Peyer's patch (tissue), 4 donors: ENCODE measurements at regions not wholly inside any gene's neighbourhood (a gene's known extent, or its start where the extent isn't known, plus 50 kb on each side); places are given as distances from the start of the nearest gene placed in this dataset.

Experiments used
- POLR2A ChIP-seq, 2 donors: fragments of 450-650 bp; IDR thresholded peaks; one replicate each; pipeline ENCODE4 v1.5.1; 2017; ENCODE audit warnings: antibody characterized with exemption in 2 of 2, mild to moderate bottlenecking in 2 of 2, moderate library complexity in 2 of 2
- TF ChIP-seq, protein P1 (sequence below), 6 experiments: fragments of 450-650 bp in 4 of 6; fragments of 200-600 bp in 2 of 6; sonication (generic) in 1 of 6; IDR thresholded peaks; one replicate each; pipeline ENCODE4 v1.5.1; 2017 to 2019; ENCODE audit warnings: antibody characterized with exemption in 6 of 6, mild to moderate bottlenecking in 3 of 6, moderate library complexity in 1 of 6

- TF ChIP-seq, protein P1, sequence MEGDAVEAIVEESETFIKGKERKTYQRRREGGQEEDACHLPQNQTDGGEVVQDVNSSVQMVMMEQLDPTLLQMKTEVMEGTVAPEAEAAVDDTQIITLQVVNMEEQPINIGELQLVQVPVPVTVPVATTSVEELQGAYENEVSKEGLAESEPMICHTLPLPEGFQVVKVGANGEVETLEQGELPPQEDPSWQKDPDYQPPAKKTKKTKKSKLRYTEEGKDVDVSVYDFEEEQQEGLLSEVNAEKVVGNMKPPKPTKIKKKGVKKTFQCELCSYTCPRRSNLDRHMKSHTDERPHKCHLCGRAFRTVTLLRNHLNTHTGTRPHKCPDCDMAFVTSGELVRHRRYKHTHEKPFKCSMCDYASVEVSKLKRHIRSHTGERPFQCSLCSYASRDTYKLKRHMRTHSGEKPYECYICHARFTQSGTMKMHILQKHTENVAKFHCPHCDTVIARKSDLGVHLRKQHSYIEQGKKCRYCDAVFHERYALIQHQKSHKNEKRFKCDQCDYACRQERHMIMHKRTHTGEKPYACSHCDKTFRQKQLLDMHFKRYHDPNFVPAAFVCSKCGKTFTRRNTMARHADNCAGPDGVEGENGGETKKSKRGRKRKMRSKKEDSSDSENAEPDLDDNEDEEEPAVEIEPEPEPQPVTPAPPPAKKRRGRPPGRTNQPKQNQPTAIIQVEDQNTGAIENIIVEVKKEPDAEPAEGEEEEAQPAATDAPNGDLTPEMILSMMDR (IDR thresholded peaks at IDR 0.05), result no peak
- no peak for TF ChIP-seq POLR2A (IDR thresholded peaks at IDR 0.05)
These were observed 307.2 kb upstream of the MYOCD start for GRCh38 chr17:12358477-12358876.
